ENCODE measurements at regions not wholly inside any gene's neighbourhood (a gene's known extent, or its start where the extent isn't known, plus 50 kb on each side); places are given as distances from the start of the nearest gene placed in this dataset.

DNA sequence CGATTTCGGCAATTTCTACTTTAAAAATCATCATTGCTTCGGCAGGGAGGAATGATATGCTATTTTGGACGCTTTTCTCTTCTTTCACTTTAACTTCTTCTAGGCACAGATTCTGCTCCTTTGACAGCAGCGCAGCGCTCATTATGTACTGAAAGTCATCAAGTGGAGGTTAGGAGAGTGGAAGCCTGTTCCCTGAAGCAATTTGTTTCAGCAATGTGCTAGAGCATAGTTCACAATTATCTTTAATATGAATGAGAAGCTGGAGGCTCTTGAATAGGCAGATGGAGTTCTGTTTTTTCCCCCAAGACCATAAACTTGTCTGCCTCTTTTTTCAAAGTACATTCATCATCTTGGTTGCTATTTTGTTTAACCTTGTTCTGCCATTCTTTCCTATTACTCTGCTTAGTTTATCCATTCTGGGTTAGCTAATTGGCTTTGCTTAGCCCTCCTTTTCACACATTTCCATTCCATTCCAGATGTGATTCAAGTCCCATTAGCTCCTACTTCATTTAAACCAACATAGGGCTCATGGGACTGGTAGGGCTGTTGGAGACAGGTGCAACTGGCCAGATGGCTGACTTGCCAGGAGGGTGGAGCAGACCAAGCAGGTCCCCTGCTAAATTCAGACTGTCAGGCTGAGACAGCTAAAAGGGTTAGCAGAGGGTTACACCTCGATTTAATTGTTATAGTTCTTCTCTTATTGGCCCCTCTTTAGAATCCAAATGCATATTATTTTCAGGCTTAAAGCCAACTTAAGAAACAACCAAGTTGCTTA, 534.7 kb upstream of the CBLB start:
- CTCF ChIA-PET = no interaction called here

DNA sequence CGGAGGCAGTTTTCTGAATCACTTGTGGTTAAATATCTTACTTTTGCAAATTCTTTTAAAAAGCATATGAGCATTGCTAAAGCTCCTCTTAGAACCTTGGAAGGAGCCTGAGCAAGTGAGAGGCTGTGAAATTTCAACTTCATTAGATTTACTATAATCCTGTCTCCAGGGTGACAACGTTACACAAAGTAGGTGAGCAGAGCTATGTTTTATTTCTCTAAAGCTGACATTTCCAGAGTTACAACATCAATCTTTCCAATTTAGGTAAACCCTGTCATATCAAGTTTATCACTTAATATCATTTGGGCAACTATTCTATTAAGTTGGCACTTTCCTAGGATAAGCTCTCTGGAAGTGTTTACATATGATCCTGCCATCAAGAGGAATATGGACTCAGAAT, 544.9 kb upstream of the CBLB start:
- CTCF ChIA-PET = no interaction called here
- H3K36me3 ChIP-seq (ENCODE audit: control insufficient read depth, insufficient read depth, low read length) = no peaks in the 10 kb centered on the region
- TF ChIP-seq, protein P1, sequence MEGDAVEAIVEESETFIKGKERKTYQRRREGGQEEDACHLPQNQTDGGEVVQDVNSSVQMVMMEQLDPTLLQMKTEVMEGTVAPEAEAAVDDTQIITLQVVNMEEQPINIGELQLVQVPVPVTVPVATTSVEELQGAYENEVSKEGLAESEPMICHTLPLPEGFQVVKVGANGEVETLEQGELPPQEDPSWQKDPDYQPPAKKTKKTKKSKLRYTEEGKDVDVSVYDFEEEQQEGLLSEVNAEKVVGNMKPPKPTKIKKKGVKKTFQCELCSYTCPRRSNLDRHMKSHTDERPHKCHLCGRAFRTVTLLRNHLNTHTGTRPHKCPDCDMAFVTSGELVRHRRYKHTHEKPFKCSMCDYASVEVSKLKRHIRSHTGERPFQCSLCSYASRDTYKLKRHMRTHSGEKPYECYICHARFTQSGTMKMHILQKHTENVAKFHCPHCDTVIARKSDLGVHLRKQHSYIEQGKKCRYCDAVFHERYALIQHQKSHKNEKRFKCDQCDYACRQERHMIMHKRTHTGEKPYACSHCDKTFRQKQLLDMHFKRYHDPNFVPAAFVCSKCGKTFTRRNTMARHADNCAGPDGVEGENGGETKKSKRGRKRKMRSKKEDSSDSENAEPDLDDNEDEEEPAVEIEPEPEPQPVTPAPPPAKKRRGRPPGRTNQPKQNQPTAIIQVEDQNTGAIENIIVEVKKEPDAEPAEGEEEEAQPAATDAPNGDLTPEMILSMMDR (IDR thresholded peaks at IDR 0.05; ENCODE audit: insufficient read depth, low read depth, low read length) = no peak
- no peak overlapping the region for H3K4me3 ChIP-seq (ENCODE audit: low read depth, low read length)
- no peak for DNase-seq (ENCODE audit: low read depth)
- no peaks in the 10 kb centered on the region for H3K27me3 ChIP-seq (ENCODE audit: control insufficient read depth, insufficient read depth, low read length)
- POLR2A ChIA-PET = no interaction called here

More for the DNA sequence above, 534.7 kb upstream of the CBLB start:
- H3K4me3 ChIP-seq (ENCODE audit: low read depth, low read length) = no peak overlapping the region
- no peaks in the 10 kb centered on the region for H3K27me3 ChIP-seq (ENCODE audit: control insufficient read depth, insufficient read depth, low read length)
- TF ChIP-seq, protein P1 (IDR thresholded peaks at IDR 0.05; ENCODE audit: insufficient read depth, low read depth, low read length) = no peak
- H3K36me3 ChIP-seq (ENCODE audit: control insufficient read depth, insufficient read depth, low read length) = no peaks in the 10 kb centered on the region
- POLR2A ChIA-PET = no interaction called here
- no peak for DNase-seq (ENCODE audit: low read depth)

DNA sequence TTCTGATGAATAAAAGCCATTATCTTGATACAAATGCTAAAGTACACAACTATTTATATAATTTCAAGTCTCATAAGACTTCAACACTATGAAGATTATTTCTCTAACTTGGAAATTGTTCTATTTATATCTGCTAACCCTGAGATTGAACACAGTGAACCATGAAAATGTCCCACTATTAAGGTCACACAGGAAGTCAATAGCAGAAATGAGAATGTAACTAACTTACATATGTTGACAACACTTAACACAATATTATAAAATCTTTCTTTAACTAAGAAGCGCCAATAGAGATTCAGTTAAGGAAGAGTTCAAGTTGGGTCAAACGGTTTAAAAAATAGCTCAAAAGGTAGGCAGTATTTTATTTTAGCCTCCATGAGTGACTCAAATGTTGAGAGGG, 551.8 kb upstream of the CBLB start:
- no peaks in the 10 kb centered on the region for H3K27me3 ChIP-seq (ENCODE audit: control insufficient read depth, insufficient read depth, low read length)
- ChIA-PET CTCF (no interaction called here), POLR2A (no interaction called here)
- H3K36me3 ChIP-seq (ENCODE audit: control insufficient read depth, insufficient read depth, low read length) = no peaks in the 10 kb centered on the region
- no peak overlapping the region for H3K4me3 ChIP-seq (ENCODE audit: low read depth, low read length)
- no peak for DNase-seq (ENCODE audit: low read depth)
- TF ChIP-seq, protein P1 (IDR thresholded peaks at IDR 0.05; ENCODE audit: insufficient read depth, low read depth, low read length) = no peak

DNA sequence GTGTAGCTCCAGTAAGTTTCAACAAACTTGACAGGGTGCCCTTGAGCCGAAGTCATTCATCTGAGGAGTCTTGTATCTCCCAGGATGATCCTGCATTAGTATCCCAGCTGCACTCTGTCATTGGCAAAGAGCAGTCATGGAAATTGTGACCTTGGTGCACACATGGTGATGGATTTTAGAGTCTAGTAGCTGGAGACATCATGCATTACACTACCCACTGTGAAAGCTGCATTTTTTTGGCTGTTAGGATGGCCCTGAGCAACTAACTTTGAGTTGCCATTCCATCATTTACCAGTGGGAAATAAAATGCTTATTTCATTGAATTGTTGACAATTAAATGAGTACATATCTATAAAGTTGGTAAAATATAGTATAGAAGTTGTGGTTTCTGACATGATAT, 552.6 kb upstream of the CBLB start:
- POLR2A ChIA-PET = interaction anchor here (0.7 kb wide), 1 partner anchor 161 kb away, joined by 3 read pairs; no protein-coding TSS in a partner anchor
- CTCF ChIA-PET = interaction anchor here (1.1 to 3.1 kb wide), 2 partner anchors 10 to 15 kb away, joined by 3 to 9 read pairs; no protein-coding TSS in a partner anchor
- no peaks in the 10 kb centered on the region for H3K36me3 ChIP-seq (ENCODE audit: control insufficient read depth, insufficient read depth, low read length)
- no peak for DNase-seq (ENCODE audit: low read depth)
- TF ChIP-seq, protein P1 (IDR thresholded peaks at IDR 0.05; ENCODE audit: insufficient read depth, low read depth, low read length) = no peak
- no peaks in the 10 kb centered on the region for H3K27me3 ChIP-seq (ENCODE audit: control insufficient read depth, insufficient read depth, low read length)
- H3K4me3 ChIP-seq (ENCODE audit: low read depth, low read length) = no peak overlapping the region

DNA sequence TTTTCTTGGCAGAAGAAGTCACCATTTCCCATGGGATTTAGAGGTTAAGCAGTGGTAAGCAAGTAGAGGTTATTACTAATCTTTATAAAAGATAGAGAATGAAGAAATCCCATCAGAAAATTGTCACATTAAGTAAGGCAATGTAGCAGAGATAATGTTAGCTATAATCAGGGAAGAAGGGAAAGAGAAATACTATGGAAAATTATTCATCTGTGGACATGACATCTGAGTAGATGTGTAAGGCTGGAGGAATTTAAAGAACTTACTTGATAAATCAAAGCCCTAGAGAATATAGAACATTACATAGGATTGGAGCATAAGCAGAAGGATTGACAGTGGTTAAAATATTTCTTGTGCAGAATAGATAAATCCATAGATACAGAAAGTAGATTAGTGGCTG, 553.1 kb upstream of the CBLB start:
- TF ChIP-seq, protein P1 (IDR thresholded peaks at IDR 0.05; ENCODE audit: insufficient read depth, low read depth, low read length) = no peak
- POLR2A ChIA-PET = interaction anchor here (0.7 kb wide), 1 partner anchor 161 kb away, joined by 3 read pairs; no protein-coding TSS in a partner anchor
- Histone ChIP-seq H3K36me3 (ENCODE audit: control insufficient read depth, insufficient read depth, low read length) (no peaks in the 10 kb centered on the region), H3K4me3 (ENCODE audit: low read depth, low read length) (no peak overlapping the region), H3K27me3 (ENCODE audit: control insufficient read depth, insufficient read depth, low read length) (no peaks in the 10 kb centered on the region)
- DNase-seq (ENCODE audit: low read depth) = no peak
- CTCF ChIA-PET = interaction anchor here (1.1 to 3.1 kb wide), 2 partner anchors 10 to 15 kb away, joined by 3 to 9 read pairs; no protein-coding TSS in a partner anchor
